ENCODE measurements at regions not wholly inside any gene's neighbourhood (a gene's known extent, or its start where the extent isn't known, plus 50 kb on each side); places are given as distances from the start of the nearest gene placed in this dataset.

DNA sequence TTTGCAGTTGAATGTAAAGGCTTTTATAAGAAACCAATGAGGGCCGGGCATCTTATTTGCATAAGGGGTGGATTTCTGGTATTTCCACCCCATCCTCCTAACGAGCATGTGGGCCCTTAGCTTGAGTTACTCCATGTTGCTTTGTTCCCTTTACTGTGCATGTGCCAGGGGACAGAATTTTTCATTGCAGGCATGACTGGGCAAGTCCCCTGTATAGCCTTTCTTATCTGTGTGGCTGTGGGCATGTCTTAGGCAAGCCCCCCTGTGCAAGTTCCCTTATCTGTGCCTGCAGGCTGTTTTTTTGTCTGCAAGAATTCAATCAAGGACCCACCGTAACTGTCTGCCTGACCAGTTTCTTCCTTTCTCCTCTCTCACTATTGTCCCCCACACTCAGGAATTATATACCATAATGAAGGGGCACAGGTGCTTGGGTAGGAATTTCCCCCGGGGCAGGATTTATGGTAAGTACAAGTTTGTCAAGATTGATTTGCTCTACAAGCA, 152.2 kb upstream of the CNOT2 start:
- TF ChIP-seq, protein P1, sequence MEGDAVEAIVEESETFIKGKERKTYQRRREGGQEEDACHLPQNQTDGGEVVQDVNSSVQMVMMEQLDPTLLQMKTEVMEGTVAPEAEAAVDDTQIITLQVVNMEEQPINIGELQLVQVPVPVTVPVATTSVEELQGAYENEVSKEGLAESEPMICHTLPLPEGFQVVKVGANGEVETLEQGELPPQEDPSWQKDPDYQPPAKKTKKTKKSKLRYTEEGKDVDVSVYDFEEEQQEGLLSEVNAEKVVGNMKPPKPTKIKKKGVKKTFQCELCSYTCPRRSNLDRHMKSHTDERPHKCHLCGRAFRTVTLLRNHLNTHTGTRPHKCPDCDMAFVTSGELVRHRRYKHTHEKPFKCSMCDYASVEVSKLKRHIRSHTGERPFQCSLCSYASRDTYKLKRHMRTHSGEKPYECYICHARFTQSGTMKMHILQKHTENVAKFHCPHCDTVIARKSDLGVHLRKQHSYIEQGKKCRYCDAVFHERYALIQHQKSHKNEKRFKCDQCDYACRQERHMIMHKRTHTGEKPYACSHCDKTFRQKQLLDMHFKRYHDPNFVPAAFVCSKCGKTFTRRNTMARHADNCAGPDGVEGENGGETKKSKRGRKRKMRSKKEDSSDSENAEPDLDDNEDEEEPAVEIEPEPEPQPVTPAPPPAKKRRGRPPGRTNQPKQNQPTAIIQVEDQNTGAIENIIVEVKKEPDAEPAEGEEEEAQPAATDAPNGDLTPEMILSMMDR (conservative IDR thresholded peaks at IDR 0.05) = no peak
- H3K27ac ChIP-seq = no peak overlapping the region

DNA sequence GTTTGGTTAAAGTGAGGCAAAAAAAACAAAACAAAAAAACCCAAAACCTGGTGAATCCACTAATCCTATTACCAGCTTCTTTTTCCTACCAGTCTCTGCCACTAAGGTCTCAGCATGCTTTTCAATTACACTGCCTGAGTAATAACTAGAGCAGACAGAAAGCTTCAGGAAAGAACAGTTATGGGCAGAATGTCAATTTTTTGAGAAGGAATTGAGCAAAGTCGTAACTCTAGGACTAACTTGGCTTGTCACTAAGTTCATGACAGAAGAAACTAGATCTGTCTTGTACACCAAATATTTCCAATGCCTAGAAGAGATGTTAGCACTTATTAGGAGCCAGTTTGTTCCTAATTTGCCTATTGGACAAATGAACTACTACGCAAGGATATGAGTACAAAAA, 148.8 kb upstream of the CNOT2 start:
- H3K27ac ChIP-seq = no peak overlapping the region
- TF ChIP-seq, protein P1 (conservative IDR thresholded peaks at IDR 0.05) = no peak

DNA sequence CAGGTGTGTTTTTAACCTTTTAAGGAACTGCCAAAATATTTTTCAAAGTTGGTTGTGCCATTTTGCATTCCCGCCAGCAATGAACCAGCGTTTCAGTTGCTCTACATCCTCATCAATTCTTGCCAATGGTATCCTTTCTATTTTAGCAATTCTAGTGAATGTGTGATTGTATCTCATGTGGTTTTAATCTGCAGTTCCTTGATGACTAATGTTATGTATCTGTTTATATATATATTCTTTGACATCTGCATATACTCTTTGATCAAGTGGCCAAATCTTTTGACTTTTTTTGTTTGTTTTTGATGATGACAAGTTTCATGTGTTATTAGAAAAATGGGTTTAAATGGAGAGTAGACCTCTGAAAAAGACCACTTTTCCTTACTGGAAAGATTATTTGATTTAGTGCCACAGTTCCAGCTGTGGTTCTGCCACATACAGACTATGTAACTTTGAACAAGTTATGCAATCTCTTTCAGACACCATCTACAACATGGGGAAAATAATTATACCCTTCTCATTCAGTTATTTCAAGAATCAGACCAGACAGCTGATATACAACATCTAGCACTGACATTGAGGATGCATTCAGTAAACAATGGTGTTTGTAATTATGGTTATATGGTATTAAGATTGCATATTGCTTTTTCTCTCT, 146.3 kb upstream of the CNOT2 start:
- TF ChIP-seq, protein P1 (conservative IDR thresholded peaks at IDR 0.05) = no peak
- no peak overlapping the region for H3K27ac ChIP-seq

DNA sequence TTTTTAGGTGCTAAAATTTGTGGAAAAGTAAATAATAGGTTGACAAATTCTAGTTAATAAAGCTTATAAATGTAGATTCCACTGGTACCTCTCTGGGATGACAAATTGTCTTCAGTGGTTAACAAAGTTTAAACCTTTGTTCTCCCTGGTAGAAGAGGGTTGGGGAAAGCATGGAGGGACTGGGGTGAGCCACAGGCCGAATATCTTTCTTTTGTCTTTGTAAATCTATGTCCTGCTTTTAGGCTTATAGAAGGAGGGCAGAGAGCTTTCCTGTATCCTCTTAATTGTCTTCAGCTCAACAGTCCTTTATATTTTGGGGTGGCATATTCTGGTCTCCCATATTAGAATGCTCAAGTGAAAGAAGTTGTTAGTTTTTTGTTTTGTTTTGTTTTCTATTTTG, 142.2 kb upstream of the CNOT2 start:
- H3K27ac ChIP-seq = no peak overlapping the region
- TF ChIP-seq, protein P1 (conservative IDR thresholded peaks at IDR 0.05) = no peak

DNA sequence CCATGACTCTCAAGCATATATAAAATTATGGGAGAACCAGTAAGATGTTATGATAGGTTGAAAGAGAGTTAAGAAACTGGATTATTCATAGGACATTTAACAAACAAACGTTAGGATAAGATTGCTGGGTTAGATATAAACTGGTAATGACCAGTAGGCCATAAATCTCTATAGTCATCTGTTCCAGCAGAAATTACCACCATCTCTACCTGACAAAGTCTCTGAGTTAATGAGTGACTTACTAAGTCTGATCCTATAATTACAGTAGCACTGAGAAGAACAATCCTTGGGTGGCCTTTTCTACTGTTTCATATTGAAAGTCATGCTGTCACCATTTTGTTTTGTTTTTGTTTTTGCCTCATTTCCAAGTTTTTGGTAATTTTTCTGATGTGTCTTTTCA, 136.9 kb upstream of the CNOT2 start:
- TF ChIP-seq, protein P1 (conservative IDR thresholded peaks at IDR 0.05) = no peak
- no peak overlapping the region for H3K27ac ChIP-seq

DNA sequence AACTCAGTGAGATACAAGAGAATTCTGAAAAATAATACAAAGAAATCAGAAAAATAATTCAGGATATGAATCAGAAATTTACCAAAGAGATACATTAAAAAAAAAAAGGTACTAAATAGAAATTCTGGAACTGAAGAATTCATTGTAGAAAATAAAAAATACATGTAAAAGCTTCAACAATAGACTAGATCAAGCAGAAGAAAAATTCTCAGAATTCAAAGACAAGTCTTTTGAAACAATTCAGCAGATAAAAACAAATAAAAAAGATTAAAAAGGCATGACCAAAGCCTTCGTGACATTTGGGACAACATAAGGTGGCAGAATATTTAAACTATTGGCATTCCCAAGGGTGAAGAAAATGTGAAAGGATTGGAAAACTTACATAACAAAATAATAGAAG, 133.1 kb upstream of the CNOT2 start:
- TF ChIP-seq, protein P1 (conservative IDR thresholded peaks at IDR 0.05) = no peak
- no peak overlapping the region for H3K27ac ChIP-seq

DNA sequence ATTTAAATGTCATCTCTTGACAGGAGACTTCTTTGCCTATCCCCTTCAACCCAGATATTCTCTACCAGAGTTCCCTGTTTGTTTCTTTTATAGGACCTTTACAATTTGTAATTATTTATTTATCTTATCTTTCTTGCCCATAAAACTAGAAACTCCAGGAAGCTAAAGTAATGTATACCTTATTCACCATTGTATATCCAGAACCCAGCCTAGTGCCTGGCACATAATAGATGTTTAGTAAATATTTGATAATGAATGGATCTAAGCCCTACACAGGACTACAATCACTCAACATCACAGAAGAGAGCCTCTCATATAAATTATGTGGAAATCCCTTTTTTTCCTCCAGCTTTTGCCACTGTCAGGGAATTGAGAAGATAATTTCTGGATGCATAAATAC, 125.6 kb upstream of the CNOT2 start:
- no peak overlapping the region for H3K27ac ChIP-seq
- TF ChIP-seq, protein P1 (conservative IDR thresholded peaks at IDR 0.05) = no peak
